ENCODE measurements at regions not wholly inside any gene's neighbourhood (a gene's known extent, or its start where the extent isn't known, plus 50 kb on each side); places are given as distances from the start of the nearest gene placed in this dataset.

DNA sequence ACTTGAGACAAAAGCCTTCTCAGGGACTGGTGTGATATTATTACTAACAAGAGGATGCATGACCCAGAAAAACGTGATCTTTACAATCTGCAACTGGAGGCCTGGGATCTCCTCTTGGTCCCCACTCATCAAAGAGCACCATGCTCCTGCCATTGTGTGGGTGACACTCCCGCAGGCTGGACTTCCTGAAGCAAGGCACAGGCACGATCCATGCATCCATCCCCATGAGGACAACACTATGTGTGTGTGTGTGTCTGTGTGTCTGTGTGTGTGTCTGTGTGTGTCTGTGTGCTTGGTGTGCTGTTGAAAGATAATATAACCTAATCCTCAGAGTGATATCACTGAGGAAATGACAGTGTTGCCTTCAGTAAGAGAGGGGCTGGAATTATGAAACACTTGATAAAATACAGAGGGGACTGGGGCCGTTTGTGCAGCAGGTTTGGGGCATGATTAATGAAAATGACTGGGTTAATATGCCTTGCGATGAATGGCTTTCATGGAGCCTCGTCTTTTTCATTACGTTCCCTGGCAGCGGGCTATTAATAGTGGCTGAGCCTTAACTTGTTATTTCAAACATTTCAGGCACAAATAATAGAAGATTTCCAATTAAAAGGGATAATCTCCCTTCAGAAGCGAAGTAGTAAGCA lies 180.8 kb upstream of the TCERG1L start:
- DNase-seq = no peak

GRCh38 chr10:131493432-131493831 lies 181.9 kb upstream of the TCERG1L start:
- no peak for DNase-seq

DNA sequence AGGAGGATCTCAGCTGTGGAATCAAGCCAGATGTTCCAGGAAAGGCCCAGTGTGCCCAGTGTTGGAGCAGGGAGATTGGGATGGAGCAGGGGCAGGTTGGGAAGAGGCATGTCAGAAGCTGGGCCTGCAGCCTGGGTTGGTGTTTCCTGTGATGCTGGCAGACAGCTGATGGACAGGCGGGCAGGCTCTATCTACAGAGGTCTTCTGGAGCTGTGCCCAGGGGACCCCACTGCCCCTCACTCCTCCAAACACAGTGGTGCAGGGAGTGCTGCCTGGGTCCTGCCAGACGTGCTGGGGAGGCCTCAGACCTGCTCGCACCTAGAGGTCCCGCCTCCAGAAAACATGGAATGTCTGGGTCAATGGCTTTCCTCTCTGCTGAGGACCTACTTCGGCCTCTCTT lies 182.9 kb upstream of the TCERG1L start:
- no peak for DNase-seq

- DNase-seq = no peak
These were observed 183.7 kb upstream of the TCERG1L start for GRCh38 chr10:131495224-131495623.

- DNase-seq = no peak
These were observed 184.4 kb upstream of the TCERG1L start for GRCh38 chr10:131495892-131496291.

DNA sequence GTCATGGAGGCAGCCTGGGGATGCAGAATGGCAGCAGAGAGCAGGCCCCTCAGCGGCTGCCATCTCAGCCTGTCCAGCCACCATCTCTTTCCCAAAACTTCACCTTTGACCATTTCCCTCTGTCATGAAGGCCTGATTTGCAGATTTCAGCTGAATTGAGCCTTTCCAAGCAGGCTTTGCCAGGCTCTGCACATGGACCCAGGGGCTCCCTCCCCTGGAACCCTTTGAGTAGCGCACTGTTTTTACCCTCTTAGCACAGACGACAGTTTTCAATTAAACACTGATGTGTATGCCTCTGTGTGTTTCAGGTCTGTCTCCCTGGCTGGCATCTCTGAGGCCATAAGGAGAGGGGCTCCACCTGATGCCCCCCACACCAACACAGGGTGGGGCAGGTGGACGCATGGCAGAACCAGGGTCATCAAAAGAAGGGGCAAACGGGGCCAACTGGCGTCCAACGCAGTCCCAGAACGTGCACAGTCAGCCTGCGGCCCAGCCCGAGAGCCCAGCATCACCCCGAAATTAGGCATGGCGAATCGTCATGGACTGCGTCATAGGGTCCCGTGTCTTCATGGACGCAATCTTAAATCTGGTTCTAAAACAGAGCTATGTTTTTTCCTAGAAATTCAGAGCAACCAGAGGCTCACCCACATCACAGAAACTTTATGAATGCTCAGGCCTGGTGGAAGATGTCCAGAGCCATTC lies 185.0 kb upstream of the TCERG1L start:
- DNase-seq = no peak

GRCh38 chr10:131499566-131499965 lies 188.0 kb upstream of the TCERG1L start:
- DNase-seq = no peak

DNA sequence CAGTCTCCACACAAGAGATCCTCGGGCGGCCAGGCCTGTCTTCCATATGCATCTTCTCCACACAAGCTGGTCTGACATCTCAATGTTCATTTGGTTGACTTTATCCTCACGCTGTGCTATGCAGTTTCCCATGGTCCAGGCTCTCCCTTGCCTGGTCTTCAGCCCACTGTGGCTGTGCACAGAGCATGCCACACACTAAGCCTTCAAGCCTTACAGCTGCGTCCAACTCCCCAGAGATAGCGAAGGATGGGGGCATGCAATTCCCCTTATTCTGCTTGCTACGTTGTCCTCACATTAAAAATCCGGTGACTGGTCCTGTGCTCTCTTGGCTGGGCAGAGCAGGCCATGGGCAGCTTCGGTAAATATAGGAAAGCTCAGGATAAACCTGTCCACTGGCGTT lies 188.7 kb upstream of the TCERG1L start:
- DNase-seq = no peak

GRCh38 chr10:131500892-131501291 lies 189.4 kb upstream of the TCERG1L start:
- no peak for DNase-seq

GRCh38 chr10:131503992-131504391 lies 192.5 kb upstream of the TCERG1L start:
- DNase-seq = no peak

GRCh38 chr10:131511391-131511790 lies 199.9 kb upstream of the TCERG1L start:
- no peak for DNase-seq

GRCh38 chr10:131512852-131513251 lies 201.3 kb upstream of the TCERG1L start:
- DNase-seq = no peak

DNA sequence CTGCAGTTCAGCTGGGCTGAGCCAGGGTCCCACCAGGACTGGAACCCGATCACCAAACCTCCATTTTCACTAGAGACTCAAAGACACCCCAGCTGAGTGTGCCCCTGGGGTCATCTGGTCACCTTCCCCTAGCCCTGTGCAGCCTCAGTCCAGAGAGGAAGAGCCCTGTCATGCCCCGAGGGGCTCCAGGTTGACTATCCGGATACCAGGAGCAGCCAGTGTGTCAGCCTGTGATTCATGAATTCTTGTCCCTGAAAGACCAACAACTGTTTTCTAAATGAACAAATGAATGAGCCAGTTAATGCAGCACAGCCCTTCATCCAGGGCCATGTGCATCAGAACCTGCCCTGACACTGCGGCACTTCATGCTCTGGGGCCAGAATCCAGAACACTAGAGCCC lies 201.9 kb upstream of the TCERG1L start:
- DNase-seq = no peak

GRCh38 chr10:131513901-131514300 lies 202.4 kb upstream of the TCERG1L start:
- no peak for DNase-seq

GRCh38 chr10:131514454-131514853 lies 202.9 kb upstream of the TCERG1L start:
- DNase-seq = no peak

- no peak for DNase-seq
These were observed 204.8 kb upstream of the TCERG1L start for GRCh38 chr10:131516285-131516684.

DNA sequence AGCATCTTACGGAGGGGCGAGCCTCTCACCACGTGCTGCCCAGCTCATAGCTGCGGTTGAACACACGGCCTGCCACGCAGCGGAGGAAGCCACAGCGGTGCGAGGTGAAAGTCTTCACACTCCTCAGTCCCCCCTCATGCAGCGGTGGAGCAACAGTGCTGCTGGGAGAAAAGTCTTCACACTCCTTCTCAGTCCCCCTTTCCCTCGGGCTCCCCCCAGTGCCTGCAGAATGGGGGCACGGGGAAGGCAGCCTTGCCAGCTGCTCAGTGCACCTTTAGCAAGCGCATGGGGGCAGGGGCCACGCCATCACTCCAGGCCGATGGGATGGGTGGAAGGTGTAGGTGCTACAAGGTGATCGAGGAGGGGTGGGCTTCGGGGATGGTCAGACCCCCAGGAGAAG lies 206.3 kb upstream of the TCERG1L start:
- DNase-seq = no peak

- DNase-seq = no peak
These were observed 208.4 kb upstream of the TCERG1L start for GRCh38 chr10:131519723-131520605.

DNA sequence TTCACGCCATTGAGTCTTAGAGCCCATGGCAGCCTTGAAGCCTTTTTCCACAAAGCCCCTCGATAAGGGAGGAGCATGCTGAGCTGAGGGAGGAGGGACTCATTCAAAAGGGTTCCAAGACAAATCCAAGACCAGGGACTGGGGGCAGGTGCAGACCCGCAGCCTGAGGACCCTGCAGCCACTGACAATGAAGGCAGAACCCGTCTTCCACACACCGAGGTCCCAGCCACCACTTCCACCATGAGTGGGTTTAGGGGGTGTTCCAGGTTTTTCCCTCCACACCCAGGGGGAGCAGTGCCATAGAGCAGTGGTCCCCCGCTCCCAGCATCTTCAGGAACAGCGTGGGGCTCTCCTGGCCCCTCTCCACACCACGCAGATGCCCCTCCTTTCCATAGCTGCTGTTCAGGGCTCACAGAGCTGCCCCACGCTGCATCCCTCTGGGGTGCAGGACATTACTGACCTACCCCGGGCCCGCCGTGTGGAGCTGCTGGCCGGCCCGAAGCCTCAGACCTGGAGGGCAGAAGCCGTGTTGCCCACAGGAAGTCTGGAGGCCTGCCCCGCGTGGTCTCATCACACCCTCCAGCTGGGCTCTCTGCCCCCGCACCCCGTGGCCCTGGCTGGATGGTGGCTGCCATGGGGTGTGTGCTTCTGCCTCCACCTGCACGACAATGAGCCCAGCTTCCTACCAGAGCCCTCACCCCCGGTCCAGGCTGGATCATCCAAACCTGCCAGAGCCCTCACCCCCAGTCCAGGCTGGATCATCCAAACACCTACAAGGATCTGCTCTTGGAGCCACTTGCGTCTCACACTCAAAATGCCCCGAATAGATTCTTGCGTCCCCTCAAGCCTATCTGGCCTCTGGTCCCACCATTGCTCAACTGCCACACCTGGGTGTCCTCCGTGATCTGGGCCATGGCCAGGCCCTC lies 220.0 kb upstream of the TCERG1L start:
- DNase-seq = no peak

DNA sequence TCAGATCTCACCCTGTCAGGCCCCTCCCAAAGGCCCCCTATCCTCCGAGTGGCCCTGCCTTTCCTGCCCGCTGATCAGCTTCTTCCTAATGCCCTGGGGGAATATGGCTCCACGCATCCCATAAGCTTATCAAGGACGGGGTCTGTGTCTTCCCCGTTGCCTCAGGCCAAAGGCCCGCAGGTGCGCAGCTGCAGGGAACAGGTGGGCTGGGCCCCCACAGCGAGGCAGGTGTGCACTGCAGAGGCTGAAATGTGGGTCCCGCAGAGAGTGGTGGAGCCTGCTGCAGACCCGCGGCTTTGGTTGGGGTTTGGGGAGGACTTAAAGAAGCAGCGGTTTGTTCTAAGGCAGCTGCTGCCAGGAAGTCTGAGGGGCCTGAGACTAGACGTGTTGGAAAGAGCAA lies 220.8 kb upstream of the TCERG1L start:
- DNase-seq = no peak

DNA sequence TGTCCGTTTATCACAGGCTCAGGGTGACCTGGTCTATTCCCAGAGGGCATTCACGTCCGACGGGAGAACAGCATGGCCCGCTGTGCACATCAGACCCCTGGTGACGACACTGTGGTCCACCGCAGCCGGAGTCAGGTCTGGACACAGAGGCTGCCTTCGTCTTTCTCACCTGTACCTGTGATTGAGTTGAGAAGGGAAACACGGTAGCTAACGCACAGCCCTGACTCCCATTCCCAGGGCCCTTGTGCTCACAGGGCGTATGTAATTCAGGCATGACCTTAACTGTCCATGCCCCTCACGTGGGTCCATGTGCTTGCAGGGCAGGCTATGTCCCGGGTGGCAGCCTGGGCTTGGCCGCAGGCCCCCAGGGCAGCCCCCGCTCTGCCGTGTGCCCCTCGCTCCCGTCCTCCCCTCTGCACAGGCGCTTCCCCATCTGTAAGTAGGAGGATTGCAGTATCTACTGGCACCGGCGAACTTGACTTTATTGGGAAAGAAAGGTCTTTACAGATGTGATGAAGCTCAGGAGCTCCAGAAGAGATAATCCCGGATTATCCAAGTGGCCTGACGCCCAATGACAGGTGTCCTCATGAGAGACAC lies 221.3 kb upstream of the TCERG1L start:
- no peak for DNase-seq

DNA sequence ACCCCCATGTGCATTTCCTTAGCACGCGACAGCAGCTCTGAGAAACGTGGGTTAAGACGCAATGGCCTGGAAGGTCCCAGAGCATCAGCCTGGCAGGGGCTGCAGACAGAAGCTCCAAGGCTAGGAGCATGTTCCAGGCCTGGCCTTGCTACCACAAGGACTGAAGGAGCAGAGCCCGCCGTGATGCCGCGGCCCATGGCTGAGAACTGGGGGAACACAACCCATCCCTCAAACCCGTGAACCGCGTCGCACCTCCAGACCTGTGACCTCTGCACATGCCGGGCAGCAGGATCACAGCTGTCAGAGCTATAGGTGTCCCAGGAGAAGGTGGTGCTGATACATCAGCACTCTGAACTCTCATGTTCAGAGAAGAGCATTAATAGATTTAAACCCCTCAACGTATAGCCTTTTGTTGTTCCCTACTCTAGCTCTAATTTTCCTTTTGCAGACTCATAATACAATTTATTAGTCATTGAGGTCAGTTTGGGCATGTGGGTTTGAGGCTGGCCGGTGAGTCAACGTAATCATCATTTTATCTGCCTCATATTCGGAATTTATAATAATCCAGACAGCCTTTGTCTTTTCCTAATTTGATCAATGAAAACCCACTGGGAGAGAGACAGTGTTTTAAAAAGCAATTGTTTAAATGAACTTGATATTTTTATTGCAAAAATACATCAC lies 222.5 kb upstream of the TCERG1L start:
- no peak for DNase-seq

All from T-helper 9 cell (primary cell).